ENCODE measurements at regions not wholly inside any gene's neighbourhood (a gene's known extent, or its start where the extent isn't known, plus 50 kb on each side); places are given as distances from the start of the nearest gene placed in this dataset.

DNA sequence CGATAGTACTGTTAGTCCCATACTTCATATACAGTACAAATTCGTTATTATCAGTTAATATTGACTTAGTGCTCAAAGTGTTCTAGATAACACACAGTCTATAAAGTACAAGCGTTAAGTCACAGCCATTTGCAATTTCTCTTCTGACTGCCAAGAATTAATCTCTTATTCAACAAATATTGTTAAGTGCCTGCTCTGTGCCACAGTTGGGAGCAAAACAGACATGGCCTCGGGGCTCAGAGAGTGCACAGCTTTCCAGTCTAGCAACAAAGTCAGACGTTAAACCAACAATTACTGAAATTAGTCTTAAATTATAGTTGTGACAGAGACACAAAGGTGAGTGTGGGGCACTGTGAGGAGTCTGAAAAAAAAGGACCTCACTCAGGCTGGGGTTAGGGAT, 113.0 kb upstream of the DPP6 start:
- TF ChIP-seq, protein P1, sequence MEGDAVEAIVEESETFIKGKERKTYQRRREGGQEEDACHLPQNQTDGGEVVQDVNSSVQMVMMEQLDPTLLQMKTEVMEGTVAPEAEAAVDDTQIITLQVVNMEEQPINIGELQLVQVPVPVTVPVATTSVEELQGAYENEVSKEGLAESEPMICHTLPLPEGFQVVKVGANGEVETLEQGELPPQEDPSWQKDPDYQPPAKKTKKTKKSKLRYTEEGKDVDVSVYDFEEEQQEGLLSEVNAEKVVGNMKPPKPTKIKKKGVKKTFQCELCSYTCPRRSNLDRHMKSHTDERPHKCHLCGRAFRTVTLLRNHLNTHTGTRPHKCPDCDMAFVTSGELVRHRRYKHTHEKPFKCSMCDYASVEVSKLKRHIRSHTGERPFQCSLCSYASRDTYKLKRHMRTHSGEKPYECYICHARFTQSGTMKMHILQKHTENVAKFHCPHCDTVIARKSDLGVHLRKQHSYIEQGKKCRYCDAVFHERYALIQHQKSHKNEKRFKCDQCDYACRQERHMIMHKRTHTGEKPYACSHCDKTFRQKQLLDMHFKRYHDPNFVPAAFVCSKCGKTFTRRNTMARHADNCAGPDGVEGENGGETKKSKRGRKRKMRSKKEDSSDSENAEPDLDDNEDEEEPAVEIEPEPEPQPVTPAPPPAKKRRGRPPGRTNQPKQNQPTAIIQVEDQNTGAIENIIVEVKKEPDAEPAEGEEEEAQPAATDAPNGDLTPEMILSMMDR (conservative IDR thresholded peaks at IDR 0.05 in 1 of 2, IDR thresholded peaks at IDR 0.05 in 1 of 2; ENCODE audit: extremely low read depth in 1 of 2, insufficient read depth in 1 of 2, low read depth in 1 of 2, low read length in 2 of 2) = no peak
- no peak for TF ChIP-seq EZH2 (IDR thresholded peaks at IDR 0.05; ENCODE audit: borderline replicate concordance, low read length)
